T follicular helper cell (primary cell): ENCODE measurements at regions not wholly inside any gene's neighbourhood (a gene's known extent, or its start where the extent isn't known, plus 50 kb on each side); places are given as distances from the start of the nearest gene placed in this dataset.

Experiments used
- DNase-seq: peaks from one replicate; pipeline ENCODE4 v3.0.0-alpha.2; 2020; ENCODE audit warnings: low read depth

- DNase-seq, result no peak
These were observed 49.8 kb upstream of the ADORA2B start for GRCh38 chr17:15894913-15895658.
